ENCODE measurements at regions not wholly inside any gene's neighbourhood (a gene's known extent, or its start where the extent isn't known, plus 50 kb on each side); places are given as distances from the start of the nearest gene placed in this dataset.
"Not testable (repeated sequence)": the region's sequence is repeated elsewhere in the genome, so short reads cannot be mapped to it uniquely, and the experiment has no call there.

DNA sequence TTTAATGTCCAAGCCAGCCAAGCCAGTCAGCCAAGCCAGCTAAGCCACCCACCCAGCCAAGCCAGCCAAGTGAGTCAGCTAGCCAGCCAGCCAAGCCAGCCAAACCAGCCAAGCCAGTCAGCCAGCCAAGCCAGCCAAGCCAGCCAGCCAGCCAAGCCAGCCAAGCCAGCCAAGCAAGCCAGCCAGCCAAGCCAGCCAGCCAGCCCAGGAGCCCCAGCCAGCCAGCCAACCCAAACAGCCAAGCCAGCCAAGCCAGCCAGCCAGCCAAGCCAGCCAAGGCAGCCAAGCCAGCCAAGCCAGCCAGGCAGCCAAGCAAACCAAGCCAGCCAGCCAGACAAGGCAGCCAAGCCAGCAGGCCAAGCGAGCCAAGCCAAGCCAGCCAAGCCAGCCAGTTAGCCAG is 352.1 kb upstream of the PLGLB2 start:
- TF ChIP-seq POLR2AphosphoS5 (IDR thresholded peaks at IDR 0.05; ENCODE audit: insufficient read depth in 1 of 2, low read depth in 1 of 2); CTCF (IDR thresholded peaks at IDR 0.05); POLR2A (IDR thresholded peaks at IDR 0.05): not testable (repeated sequence)
